Left colon (tissue), 2 donors: ENCODE measurements at regions not wholly inside any gene's neighbourhood (a gene's known extent, or its start where the extent isn't known, plus 50 kb on each side); places are given as distances from the start of the nearest gene placed in this dataset.
"Not testable (repeated sequence)": the region's sequence is repeated elsewhere in the genome, so short reads cannot be mapped to it uniquely, and the experiment has no call there.

Experiments
- ATAC-seq: fragments of 200-7000 bp; cut with Tn5 transposase; one replicate; pipeline ENCODE4 v1.9.1; 2020; ENCODE audit warnings: mild to moderate bottlenecking, moderate library complexity
- DNase-seq, 2 donors: peaks; one replicate each; pipeline ENCODE4 v3.0.0-alpha.2; 2020
- intact Hi-C, 2 donors: fragments of 100-400 bp; cut with DNase I in 1 of 2; cut with micrococcal nuclease in 1 of 2; formaldehyde crosslinking; loops; one replicate each; pipeline versions ENCODE4 v1.11.2 to v1.14.0; 2022; cut with DNase I, micrococcal nuclease
- donor health status: DM: no; HTN: no; CAD: no.
- donor health status: DM: yes; HTN: yes; CAD: no.

DNA sequence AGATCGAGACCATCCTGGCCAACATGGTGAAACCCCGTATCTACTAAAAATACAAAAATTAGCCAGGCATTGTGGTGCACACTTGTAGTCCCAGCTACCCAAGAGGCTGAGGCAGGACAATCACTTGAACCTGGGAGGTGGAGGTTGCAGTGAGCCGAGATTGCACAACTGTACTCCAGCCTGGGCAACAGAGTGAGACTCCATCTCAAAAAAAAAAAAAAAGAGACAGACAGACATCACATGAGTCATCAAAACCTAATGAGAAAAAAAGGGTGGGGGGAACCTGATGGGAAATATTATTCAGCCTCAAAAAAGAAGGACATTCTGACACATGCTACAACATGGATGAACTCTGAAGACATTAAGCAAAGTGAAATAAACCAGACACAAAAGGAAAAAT is 67.4 kb downstream of the ARL6IP4 start:
- intact Hi-C loops = loop anchor here (10.0 kb wide), 2 partner anchors 107 to 187 kb away; partner anchors contain the start of genes MPHOSPH9 (in 1 of the 2), MTRFR (in 1 of the 2) and PITPNM2 (in 1 of the 2)
- DNase-seq, ATAC-seq: not testable (repeated sequence)

DNA sequence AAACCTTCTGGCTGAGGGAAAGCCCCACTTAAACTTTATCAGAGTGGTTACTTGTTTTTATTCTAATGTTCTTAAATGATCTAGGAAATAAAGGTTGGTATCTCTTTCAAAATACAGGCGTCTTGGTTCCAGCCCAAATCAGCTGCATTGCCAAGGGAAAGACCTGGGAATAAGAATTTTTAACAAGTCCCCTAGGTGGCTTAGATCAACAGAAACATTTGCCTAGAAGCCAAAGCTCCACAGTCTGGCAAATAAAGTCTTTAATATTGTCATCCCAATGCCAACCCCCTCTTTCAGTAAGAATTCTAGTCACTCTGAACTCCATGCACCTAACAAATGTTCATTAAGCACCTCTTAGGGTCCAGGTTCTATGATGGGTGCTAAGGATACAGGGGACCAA is 66.8 kb downstream of the ARL6IP4 start:
- no peak for ATAC-seq
- intact Hi-C loops = loop anchor here (10.0 kb wide), 2 partner anchors 108 to 188 kb away; partner anchors contain the start of genes MPHOSPH9 (in 1 of the 2), MTRFR (in 1 of the 2) and PITPNM2 (in 1 of the 2)
- DNase-seq = no peak

DNA sequence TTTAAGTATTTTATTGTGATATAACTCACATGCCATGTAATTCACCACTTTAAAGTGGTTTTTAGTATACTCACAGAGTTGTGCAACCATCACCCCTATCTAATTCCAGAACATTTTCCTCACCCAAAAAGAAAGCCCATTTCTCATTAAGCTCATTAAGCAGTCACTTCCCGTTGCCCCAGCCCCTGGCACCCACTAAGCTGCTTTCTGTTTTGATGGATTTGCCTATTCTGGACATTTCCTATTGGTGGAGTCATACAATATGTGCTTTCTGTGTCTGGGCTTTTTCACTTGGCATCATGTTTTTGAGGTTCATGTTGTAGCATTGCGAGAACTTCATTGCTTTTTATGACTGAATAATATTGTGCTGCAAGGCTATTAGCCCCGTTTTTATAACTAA is 66.0 kb downstream of the ARL6IP4 start:
- DNase-seq = no peak
- ATAC-seq = no peak
- intact Hi-C loops = loop anchor here (10.0 kb wide), 2 partner anchors 108 to 188 kb away; partner anchors contain the start of genes MPHOSPH9 (in 1 of the 2), MTRFR (in 1 of the 2) and PITPNM2 (in 1 of the 2)

DNA sequence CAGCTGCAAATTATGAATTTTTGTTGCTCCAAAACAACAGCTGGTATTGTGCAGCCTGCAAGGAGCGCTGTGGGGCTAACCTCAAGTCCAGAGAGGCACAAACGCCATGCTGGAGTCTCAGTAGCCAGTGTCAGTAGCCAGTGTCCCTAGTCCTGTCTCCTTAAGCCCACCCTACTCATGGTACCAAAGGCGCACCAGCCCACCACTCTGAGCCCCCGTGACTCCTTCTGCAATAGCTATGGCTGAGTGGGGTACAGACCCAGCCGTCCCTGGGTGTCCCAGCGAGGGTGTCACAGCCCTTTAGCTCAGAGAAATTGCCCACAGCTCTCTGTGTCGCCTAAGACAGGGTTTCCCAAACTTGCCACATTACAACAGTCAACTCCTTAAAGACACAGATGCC is 65.2 kb downstream of the ARL6IP4 start:
- DNase-seq (no peak), ATAC-seq (no peak)
- intact Hi-C loops = loop anchor here (10.0 kb wide), 2 partner anchors 109 to 189 kb away; partner anchors contain the start of genes MPHOSPH9 (in 1 of the 2), MTRFR (in 1 of the 2) and PITPNM2 (in 1 of the 2)

DNA sequence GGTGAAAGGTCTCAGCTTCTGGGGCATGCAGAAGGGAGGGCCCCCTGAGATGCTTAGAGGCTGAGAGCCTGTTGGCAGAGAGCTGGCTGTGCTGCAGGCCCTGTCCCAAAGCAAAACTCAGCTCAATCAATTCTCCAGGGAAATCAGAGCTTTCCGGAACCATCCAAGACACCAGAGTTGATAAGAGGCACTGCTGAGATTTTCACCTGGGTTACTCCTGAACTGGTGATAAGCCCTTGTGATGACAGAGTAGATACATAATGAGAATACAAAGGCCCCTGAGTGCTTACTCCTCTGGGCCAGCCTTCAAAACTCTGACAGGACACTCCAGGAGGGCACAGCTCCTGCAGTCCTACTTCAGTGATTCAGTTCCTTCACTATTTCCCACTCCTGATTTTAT is 63.9 kb downstream of the ARL6IP4 start:
- intact Hi-C loops = loop anchor here (5.0 to 10.0 kb wide), 3 partner anchors 108 to 190 kb away; partner anchors contain the start of genes PITPNM2 (in 2 of the 2), MPHOSPH9 (in 1 of the 2) and MTRFR (in 1 of the 2)
- no peak for ATAC-seq
- DNase-seq = no peak

DNA sequence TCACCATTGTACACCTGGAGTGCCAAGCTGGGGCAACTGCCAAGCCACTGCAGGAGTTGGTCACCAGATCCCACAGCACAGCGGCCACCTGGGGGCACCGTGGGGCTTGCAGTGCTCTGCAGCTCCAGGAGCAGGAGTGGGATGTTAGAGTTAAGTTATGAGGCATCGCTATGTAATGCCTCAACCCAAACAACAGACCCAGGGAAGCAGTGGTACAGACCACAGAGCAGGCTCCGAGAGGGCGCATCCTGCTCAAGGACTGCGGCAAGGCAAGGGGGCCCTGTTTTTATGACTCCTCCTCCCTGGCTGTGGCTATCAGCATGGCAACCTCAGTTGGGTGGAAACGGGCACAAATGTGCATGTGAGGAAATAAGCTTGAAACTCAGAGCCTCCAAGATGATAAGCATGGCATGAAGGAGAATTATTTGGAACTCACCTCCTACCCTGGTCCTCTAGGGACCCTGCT is 63.1 kb downstream of the ARL6IP4 start:
- peak; percentile 95 for ATAC-seq
- peak; percentile 81 to 89 for DNase-seq
- intact Hi-C loops = loop anchor here (5.0 to 10.0 kb wide), 3 partner anchors 109 to 191 kb away; partner anchors contain the start of genes PITPNM2 (in 2 of the 2), MPHOSPH9 (in 1 of the 2) and MTRFR (in 1 of the 2)

DNA sequence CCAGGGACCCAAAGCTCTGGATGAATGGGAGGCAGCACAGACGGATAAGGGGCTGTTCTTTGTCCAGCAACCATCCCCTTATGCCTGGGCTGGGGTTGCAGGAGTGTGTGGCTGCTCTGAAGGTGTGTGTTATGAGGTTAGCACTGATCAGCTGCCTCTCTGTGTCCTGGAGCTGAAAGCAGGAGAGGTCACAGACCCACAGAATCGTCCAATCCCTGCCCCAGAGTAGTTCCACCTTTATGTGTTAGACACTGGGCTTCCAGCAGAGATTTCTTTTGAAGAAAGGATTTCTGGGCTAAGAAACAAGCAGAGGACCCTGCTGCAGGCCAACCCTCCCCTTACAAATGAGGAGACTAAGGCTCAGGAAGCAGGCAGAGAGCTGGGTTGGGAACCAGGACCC is 62.4 kb downstream of the ARL6IP4 start:
- no peak for ATAC-seq
- intact Hi-C loops = loop anchor here (5.0 to 10.0 kb wide), 3 partner anchors 109 to 192 kb away; partner anchors contain the start of genes PITPNM2 (in 2 of the 2), MPHOSPH9 (in 1 of the 2) and MTRFR (in 1 of the 2)
- no peak for DNase-seq

DNA sequence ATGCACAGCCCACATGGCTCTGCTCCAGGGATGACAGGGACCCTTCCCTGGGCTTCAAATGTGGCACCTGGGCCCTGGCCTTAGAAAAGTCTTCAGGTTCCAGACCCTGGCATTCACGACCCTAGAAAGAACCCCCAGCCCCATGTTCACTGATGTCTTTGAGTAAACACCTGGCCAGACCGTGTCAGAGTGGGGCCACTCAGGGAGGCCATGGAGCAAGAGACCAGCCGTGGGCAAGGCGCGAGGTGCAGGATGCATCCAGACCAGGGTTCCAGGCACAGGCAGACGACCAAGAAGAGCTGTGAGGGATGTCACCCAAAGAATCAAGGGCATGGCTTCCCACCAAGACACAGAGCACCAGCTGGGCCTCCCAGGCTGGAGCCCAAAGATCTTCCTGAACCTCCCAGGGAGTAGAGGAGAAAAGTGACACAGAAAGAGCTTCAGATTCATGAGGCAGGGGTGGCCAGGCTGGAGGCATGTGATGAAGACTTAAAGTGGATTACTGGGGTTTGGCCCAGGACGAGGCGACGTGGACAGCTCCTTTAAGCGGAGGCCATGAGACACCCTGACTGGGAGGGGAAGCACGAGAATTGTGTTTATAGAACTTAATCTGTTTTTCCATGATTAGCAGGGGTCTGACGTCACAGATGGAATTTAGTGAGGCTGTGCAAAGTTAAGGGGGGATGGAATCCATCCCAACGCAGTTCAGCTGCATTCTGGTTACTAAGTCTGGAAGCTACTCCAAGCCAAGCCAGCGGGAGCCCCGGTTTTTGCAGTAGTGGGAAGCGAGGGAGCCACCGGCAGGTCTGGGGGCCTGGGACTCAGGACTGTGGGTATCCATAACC is 61.6 kb downstream of the ARL6IP4 start:
- intact Hi-C loops = loop anchor here (5.0 to 10.0 kb wide), 3 partner anchors 110 to 193 kb away; partner anchors contain the start of genes PITPNM2 (in 2 of the 2), MPHOSPH9 (in 1 of the 2) and MTRFR (in 1 of the 2)
- DNase-seq = peak; percentile 30 to 57
- no peak for ATAC-seq

DNA sequence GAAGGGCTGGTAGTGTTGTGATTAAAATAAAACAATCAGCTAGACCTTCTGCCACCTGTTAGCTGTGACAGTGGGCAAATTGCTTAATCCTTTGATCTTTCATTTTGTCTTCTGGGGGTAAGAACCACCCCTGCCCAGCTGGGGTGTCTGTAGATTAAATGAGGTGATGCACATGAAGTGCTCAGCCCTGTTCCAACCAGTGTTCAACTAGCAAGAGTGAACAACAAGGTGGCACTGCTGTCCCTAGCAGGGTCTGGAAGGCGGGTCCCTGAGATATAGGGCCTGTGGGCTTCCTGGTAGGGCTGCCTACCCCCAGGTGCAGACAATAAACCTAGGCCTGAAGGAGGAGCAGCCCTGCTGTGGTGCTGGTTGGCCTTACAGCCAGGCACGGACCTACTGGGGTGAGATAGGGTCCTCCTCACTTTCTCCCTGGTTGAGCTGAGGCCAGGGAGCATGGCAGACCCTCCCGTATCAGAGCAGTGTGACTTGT is 60.6 kb downstream of the ARL6IP4 start:
- no peak for DNase-seq
- ATAC-seq = peak; percentile 35
- intact Hi-C loops = loop anchor here (5.0 to 10.0 kb wide), 3 partner anchors 111 to 194 kb away; partner anchors contain the start of genes PITPNM2 (in 2 of the 2), MPHOSPH9 (in 1 of the 2) and MTRFR (in 1 of the 2)

DNA sequence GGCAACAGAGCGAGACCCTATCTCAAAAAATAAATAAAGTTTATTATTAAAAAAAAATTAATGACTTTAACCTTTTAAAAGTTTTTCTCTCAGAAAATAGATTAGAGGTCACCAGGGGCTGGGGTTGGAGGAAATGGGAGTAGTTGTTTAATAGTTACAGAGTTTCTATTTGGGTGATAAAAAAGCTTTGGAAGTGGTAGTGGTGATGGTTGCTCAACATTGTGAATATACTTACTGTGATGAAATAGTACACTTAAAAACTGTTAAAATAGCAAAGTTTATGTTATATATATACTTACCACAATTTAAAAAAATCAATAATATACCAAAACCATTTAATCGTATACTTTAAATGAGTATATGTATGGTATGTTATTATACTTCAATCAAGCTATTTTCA is 59.6 kb downstream of the ARL6IP4 start:
- intact Hi-C loops = loop anchor here (5.0 to 10.0 kb wide), 3 partner anchors 112 to 195 kb away; partner anchors contain the start of genes PITPNM2 (in 2 of the 2), MPHOSPH9 (in 1 of the 2) and MTRFR (in 1 of the 2)
- DNase-seq (no peak), ATAC-seq (no peak)

DNA sequence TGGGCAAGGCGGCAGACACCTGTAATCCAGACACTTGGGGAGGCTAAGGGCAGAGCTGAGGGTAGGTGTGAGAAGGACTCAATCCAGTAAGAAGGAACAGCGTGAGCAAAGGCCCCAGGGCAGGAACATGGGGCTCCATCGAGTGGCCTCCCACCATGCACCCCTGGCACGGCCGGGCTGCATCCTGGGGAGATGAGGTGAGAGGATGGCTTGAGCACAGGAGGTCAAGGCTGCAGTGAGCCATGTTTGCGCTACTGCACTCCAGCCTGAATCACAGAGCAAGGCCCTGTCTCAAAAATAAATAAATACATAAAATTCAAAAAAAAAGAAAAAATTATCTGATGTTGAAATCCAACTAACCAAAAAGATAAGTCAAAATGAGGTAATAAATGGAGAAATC is 58.5 kb downstream of the ARL6IP4 start:
- intact Hi-C loops = no loop called here
- DNase-seq = no peak
- ATAC-seq = no peak

DNA sequence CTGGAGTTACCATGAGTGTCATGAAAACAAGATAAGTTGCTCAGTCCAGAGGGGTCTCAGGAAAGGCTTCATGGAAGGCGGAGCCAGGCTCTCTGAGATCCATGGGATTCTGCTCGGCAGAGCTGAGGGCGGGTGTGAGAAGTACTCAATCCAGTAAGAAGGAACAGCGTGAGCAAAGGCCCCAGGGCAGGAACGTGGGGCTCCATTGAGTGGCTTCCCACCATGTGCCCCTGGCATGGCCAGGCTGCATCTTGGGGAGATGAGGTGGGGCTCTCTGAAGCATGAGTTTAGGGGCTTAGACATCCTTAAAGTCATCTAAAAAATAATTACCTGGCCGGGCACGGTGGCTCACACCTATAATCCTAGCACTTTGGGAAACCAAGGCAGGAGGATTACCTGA is 58.0 kb downstream of the ARL6IP4 start:
- ATAC-seq = no peak
- no peak for DNase-seq
- intact Hi-C loops = no loop called here

DNA sequence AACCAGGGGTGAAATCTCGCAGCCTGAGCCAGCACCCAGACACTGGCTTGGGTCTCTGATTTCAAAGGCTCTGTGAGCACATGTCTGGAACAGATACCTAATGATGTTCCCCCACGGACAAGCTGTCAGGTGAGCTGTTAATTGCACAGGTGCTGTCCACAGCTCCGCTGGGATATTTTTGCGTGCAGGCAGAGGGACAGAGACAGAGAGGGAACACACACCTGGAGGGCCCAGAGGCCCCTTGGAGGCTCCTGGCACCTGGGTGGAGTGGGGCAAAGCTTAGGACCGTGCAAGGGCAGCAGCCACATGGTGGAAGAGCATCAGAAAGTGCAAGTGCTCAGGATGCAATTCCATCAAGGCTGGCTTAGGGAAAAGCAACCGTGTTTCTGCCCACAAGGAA is 57.3 kb downstream of the ARL6IP4 start:
- intact Hi-C loops = no loop called here
- no peak for DNase-seq
- no peak for ATAC-seq

DNA sequence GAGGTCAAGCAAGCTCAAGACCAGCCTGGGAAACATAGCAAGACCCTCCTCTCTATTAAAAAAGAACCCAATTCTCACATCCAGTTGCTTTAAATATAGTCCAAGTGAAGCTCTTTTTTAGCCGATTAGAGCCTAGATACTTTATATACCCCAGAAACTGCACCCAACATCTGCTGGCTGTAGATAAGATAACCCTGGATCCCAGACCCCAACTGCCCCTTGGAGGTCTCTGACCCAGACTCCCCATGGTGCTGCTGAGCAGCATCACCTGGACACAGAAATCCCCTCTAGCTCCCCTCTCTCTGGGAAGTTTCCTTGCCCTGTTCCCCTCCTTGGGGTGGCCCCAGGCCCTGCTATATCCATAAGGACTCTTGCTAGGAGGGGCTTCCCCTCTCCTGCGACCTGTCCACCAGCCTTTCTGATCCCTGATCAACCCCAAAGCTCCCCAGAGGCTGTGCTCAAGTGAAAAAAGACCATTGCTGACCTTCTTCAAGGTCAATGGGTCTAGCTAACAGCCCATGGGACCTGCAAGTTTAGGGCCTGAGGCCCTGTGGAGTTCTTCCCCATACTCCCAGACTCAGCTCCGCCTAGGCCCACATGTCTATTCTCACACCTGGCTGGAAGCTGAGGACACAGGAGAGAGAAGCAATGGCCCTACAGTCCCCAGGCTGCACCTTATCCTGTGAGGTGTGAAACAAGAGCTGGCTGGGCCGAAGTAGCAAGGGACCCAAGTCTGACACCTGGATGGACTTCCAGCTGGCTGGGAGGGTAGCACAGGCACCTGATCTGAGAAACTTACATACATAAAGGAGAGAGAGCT is 56.2 kb downstream of the ARL6IP4 start:
- intact Hi-C loops = no loop called here
- ATAC-seq = no peak
- DNase-seq = no peak

DNA sequence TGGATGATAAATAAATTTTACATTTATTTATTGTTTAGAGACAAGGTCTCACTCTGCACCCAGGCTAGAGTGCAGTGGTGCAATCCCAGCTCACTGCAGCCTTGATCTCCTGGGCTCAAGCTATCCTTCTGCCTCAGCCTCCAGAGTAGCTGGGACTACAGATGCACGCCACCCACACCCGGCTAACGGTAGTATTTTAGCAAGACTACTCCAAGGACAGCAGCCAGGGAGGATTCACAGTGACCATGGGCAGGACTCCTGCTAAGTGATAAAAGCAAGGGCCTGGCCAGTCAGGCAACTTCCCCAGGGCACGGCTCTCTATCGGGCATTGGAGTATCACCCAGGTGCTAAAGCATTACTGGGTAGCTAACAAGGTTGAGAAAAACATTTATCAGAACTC is 55.4 kb downstream of the ARL6IP4 start:
- ATAC-seq = no peak

DNA sequence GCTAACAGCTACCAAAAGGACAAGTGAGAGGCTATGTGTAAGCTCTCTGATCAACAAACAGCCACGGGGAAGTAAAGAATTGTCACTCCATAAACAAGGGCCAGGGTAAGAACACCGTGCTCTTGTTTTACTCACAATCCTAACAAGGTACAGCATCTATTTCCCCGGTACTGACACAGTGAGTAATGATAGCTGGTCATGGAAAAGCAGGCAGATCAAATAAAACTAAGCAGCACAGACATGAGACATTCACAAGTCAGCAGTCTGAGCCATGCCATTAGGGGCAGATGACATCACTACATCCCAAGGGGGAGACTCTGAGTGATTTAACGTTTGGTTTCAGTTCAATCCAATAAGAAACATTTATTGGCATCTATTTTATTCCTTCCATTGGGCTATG is 54.4 kb downstream of the ARL6IP4 start:
- intact Hi-C loops = no loop called here
- no peak for DNase-seq
- no peak for ATAC-seq

More for the DNA sequence above, 55.4 kb downstream of the ARL6IP4 start:
- intact Hi-C loops = no loop called here
- DNase-seq = no peak

DNA sequence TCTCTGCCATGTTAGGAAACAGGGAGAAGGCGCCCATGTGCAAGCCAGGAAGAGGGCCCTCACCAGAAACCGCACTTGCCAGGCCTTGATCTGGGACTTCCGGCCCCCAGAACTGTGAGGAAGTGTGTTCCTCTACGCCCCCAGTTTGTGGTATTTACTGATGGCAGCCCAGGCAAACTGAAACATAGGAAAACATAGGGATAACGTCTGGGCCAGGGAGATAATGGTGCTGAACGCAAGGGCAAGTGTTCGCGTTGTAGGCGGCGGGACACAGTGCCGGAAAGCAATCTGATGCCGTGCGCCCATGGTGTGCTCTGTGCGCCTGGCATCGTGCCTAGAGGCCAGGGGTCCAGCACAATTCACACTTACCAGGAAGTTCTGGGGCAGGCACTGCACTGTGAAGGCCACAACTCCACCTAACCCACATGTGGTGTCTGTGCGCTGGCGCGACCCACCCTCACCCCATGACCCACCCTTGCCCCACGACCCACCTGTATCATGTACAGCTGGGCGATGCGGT is 53.6 kb downstream of the ARL6IP4 start:
- DNase-seq (no peak), ATAC-seq (no peak)
- intact Hi-C loops = no loop called here

DNA sequence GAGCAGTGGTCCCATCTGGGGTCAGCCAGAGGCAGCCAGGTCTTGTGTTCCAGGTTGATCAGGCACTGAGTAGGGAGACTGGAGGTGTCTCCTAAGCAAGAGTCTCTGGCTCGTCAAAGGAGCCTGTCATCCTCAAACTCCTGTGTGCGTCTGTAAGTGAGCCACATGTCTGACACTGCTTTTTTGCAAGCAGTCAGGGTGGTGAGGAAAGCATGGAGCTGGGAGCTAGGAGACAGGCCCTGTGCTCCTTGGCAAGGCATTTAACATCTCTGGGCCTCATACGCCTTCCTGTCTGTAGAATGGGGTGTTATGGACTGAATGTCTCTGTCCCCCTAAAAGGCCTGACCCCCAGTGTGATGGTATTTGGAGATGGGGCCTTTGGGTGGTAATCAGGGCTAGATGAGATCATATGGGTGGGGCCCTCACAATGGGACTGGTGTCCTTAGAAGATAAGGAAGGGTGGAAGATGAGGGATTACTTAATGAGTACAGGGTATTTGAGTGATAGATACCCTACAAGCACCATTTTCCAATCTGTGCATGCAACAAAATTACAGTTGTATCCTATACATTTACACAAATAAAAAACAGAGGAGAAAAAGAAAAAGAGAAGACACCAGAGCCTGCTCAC is 53.0 kb downstream of the ARL6IP4 start:
- intact Hi-C loops = no loop called here
- ATAC-seq = no peak
- no peak for DNase-seq
